ENCODE measurements at regions not wholly inside any gene's neighbourhood (a gene's known extent, or its start where the extent isn't known, plus 50 kb on each side); places are given as distances from the start of the nearest gene placed in this dataset.

- H3K36me3 ChIP-seq (replicated peaks), result no peaks in the 10 kb centered on the region
- no peak overlapping the region for H3K27ac ChIP-seq
- H3K27me3 ChIP-seq (replicated peaks), result no peaks in the 10 kb centered on the region
- no peak for DNase-seq
- H3K4me3 ChIP-seq (ENCODE audit: low read depth, low read length), result no peak overlapping the region
- no peak for TF ChIP-seq CTCF (IDR thresholded peaks at IDR 0.05; ENCODE audit: low read depth, low read length, missing control alignments)
- in situ Hi-C loops (cut with HindIII; ENCODE audit: low pct_ligation_motif_present, low sequenced_read_pairs), result no loop called here
Observed at GRCh38 chr20:11624704-11625103, 293.0 kb upstream of the BTBD3 start.

GRCh38 chr20:11626551-11626950 is 291.1 kb upstream of the BTBD3 start:
- no peak overlapping the region for H3K4me3 ChIP-seq (ENCODE audit: low read depth, low read length)
- in situ Hi-C loops (cut with HindIII; ENCODE audit: low pct_ligation_motif_present, low sequenced_read_pairs), result no loop called here
- H3K36me3 ChIP-seq (replicated peaks), result no peaks in the 10 kb centered on the region
- H3K27me3 ChIP-seq (replicated peaks), result no peaks in the 10 kb centered on the region
- no peak overlapping the region for H3K27ac ChIP-seq
- no peak for DNase-seq
- TF ChIP-seq CTCF (IDR thresholded peaks at IDR 0.05; ENCODE audit: low read depth, low read length, missing control alignments), result no peak

- Histone ChIP-seq H3K4me3 (ENCODE audit: low read depth, low read length) (no peak overlapping the region), H3K36me3 (replicated peaks) (no peaks in the 10 kb centered on the region), H3K27ac (no peak overlapping the region), H3K27me3 (replicated peaks) (no peaks in the 10 kb centered on the region)
- no peak for DNase-seq
- in situ Hi-C loops (cut with HindIII; ENCODE audit: low pct_ligation_motif_present, low sequenced_read_pairs), result no loop called here
- no peak for TF ChIP-seq CTCF (IDR thresholded peaks at IDR 0.05; ENCODE audit: low read depth, low read length, missing control alignments)
Observed at GRCh38 chr20:11642866-11643265, 274.8 kb upstream of the BTBD3 start.

GRCh38 chr20:11646359-11646758 is 271.3 kb upstream of the BTBD3 start:
- TF ChIP-seq CTCF (IDR thresholded peaks at IDR 0.05; ENCODE audit: low read depth, low read length, missing control alignments), result no peak
- Histone ChIP-seq H3K36me3 (replicated peaks) (no peaks in the 10 kb centered on the region), H3K27me3 (replicated peaks) (no peaks in the 10 kb centered on the region), H3K4me3 (ENCODE audit: low read depth, low read length) (no peak overlapping the region), H3K27ac (no peak overlapping the region)
- no peak for DNase-seq
- in situ Hi-C loops (cut with HindIII; ENCODE audit: low pct_ligation_motif_present, low sequenced_read_pairs), result no loop called here

GRCh38 chr20:11650566-11650965 is 267.1 kb upstream of the BTBD3 start:
- H3K4me3 ChIP-seq (ENCODE audit: low read depth, low read length), result no peak overlapping the region
- H3K36me3 ChIP-seq (replicated peaks), result no peaks in the 10 kb centered on the region
- no peak for TF ChIP-seq CTCF (IDR thresholded peaks at IDR 0.05; ENCODE audit: low read depth, low read length, missing control alignments)
- DNase-seq, result no peak
- no peak overlapping the region for H3K27ac ChIP-seq
- H3K27me3 ChIP-seq (replicated peaks), result no peaks in the 10 kb centered on the region
- in situ Hi-C loops (cut with HindIII; ENCODE audit: low pct_ligation_motif_present, low sequenced_read_pairs), result no loop called here

- TF ChIP-seq CTCF (IDR thresholded peaks at IDR 0.05; ENCODE audit: low read depth, low read length, missing control alignments), result no peak
- in situ Hi-C loops (cut with HindIII; ENCODE audit: low pct_ligation_motif_present, low sequenced_read_pairs), result no loop called here
- no peak for DNase-seq
- Histone ChIP-seq H3K36me3 (replicated peaks) (no peaks in the 10 kb centered on the region), H3K27me3 (replicated peaks) (no peaks in the 10 kb centered on the region), H3K4me3 (ENCODE audit: low read depth, low read length) (no peak overlapping the region), H3K27ac (no peak overlapping the region)
Observed at GRCh38 chr20:11651138-11651537, 266.6 kb upstream of the BTBD3 start.
